ENCODE measurements at regions not wholly inside any gene's neighbourhood (a gene's known extent, or its start where the extent isn't known, plus 50 kb on each side); places are given as distances from the start of the nearest gene placed in this dataset.

GRCh38 chr4:189098932-189099696 lies 841.6 kb upstream of the FRG1 start:
- no peak for DNase-seq (ENCODE audit: low read depth)
- no peak for TF ChIP-seq CTCF (IDR thresholded peaks at IDR 0.05; ENCODE audit: insufficient read depth, low read depth, low read length)
- H3K4me3 ChIP-seq (ENCODE audit: low read depth, low read length): no peak overlapping the region

GRCh38 chr4:189113389-189113888 lies 827.2 kb upstream of the FRG1 start:
- no peak for TF ChIP-seq CTCF (IDR thresholded peaks at IDR 0.05; ENCODE audit: insufficient read depth, low read depth, low read length)
- no peak for DNase-seq (ENCODE audit: low read depth)

GRCh38 chr4:189117426-189117825 lies 823.2 kb upstream of the FRG1 start:
- no peak overlapping the region for H3K4me3 ChIP-seq (ENCODE audit: low read depth, low read length)
- peak; percentile 34 for DNase-seq (ENCODE audit: low read depth)
- peak; percentile 39 for TF ChIP-seq CTCF (IDR thresholded peaks at IDR 0.05; ENCODE audit: insufficient read depth, low read depth, low read length)

More at GRCh38 chr4:189113389-189113888, 827.2 kb upstream of the FRG1 start:
- H3K4me3 ChIP-seq (ENCODE audit: low read depth, low read length): no peak overlapping the region

GRCh38 chr4:189121336-189121735 lies 819.3 kb upstream of the FRG1 start:
- no peak for DNase-seq (ENCODE audit: low read depth)
- H3K4me3 ChIP-seq (ENCODE audit: low read depth, low read length): no peak overlapping the region
- no peak for TF ChIP-seq CTCF (IDR thresholded peaks at IDR 0.05; ENCODE audit: insufficient read depth, low read depth, low read length)

GRCh38 chr4:189124149-189124758 lies 816.4 kb upstream of the FRG1 start:
- peak; percentile 85 for TF ChIP-seq CTCF (IDR thresholded peaks at IDR 0.05; ENCODE audit: insufficient read depth, low read depth, low read length)
- no peak overlapping the region for H3K4me3 ChIP-seq (ENCODE audit: low read depth, low read length)
- peak; percentile 60 for DNase-seq (ENCODE audit: low read depth)

- TF ChIP-seq CTCF (IDR thresholded peaks at IDR 0.05; ENCODE audit: insufficient read depth, low read depth, low read length): no peak
- no peak overlapping the region for H3K4me3 ChIP-seq (ENCODE audit: low read depth, low read length)
- DNase-seq (ENCODE audit: low read depth): no peak
Observed at GRCh38 chr4:189124791-189125190, 815.9 kb upstream of the FRG1 start.
